HG03558 (cell line): ENCODE measurements at regions not wholly inside any gene's neighbourhood (a gene's known extent, or its start where the extent isn't known, plus 50 kb on each side); places are given as distances from the start of the nearest gene placed in this dataset.

Source experiments
- ATAC-seq: cut with Tn5 transposase; IDR thresholded peaks from one replicate; pipeline ENCODE4 v1.9.1; 2021; ENCODE audit warnings: moderate number of reproducible peaks; ENCODE audit not compliant: unreplicated experiment; ENCODE audit errors: extremely low read depth

DNA sequence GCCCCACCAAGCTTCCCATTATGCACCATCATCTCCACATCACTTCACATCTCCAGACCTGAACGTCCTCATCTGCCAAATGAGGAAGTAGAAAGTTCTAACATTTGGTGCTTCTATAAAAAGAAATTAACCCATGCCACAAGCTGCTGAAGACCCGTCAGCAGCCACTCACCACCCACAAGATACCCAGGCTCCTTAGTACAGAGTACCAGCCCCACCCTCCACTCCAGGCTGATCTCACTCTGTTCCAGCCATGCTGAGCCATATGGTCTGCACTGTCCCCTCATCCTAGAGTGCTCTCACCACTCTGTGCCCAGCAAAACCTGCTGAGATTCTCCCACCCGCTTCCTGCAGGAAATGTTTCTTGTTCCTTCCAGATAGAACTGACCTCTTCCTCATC, 240.8 kb upstream of the PPARGC1A start:
- ATAC-seq = no peak

DNA sequence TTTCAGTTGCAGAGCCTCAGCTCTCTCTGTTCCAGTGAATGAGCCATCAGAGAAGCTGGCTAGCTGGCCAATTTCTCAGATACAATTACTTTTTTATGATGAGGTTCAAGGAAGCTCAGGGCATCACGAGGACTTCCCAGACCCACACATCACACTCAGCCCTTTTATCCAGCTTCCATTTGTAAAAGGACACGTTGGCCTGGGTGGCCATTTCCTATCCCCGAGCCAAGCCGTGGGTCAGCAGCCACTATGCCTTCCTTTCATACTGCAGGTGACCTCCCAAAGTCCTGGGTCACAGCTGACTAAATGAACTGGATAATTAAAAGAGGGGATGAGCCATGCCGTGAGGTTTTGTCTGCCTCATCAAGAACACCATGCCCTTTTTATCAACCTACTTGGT, 236.9 kb upstream of the PPARGC1A start:
- no peak for ATAC-seq

DNA sequence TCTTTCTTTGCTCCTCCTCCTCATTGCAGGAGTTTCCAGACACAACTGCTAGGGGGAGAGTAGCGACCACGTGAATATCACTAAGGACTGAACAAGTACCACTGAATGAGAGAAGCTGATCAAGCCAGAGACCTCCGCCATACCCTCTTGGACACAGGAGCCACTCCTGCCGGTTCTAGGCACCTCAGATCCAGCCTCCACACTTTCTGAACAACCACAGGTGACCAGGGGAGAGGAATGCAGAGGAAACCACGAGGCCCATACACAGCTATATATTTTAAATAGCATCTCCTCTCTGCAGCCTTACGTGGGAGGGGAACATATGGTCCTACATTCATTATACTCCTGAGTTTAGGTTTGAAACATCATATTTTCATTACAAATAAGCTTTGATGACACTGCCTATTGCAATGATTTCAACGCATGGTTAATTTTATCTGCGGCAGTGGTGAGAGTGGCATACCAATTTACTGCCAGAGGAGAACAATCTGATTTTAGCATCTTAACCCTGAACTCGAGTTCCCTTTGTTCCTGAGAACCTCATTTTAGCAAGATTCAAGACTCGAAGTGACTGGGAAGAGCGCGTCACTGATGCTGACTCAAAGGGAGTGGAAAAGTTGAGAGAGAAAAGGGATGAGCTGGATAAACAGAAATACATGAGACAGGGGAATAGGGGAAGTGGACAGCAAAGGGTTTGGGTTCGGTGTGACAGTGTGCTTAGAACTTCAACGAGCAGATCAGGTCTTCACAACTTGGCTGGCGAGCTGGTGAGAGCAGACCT, 231.7 kb upstream of the PPARGC1A start:
- no peak for ATAC-seq

DNA sequence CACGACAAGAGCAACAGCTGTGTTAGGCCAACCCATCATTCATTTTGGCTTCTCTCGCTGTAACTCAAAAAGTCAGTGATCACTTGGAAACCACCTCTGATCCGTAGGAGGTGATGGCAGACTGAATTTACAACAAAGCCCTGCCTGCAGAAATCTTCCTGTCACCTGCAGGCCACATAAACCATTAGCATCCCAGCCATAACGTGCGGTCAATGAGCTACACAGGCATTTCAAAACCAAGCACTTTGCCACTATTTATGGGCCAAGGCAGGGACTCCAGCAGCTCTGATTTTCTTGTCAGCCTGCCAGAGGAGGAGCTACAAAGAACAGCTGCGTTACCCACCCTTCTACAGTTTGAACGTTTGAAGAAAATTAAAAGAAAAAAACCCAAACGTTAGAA, 228.1 kb upstream of the PPARGC1A start:
- no peak for ATAC-seq

DNA sequence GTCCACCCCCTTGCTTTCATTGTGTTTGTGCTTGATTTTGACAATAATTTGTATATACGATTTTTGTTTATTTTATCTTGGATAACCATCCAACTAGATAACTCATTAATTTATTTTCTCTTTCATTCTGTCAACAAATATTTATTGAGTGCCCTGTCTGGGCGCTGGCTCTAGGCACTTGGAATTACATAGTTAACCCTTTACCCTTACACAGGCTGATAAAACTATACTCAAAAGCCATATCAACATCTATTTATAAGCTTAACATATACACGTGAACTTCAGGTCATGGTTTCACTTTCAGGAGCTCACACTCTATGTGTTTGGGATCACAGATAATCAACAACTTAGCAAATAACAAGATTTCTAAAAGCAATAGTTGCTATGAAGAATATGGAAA, 226.3 kb upstream of the PPARGC1A start:
- ATAC-seq = no peak

DNA sequence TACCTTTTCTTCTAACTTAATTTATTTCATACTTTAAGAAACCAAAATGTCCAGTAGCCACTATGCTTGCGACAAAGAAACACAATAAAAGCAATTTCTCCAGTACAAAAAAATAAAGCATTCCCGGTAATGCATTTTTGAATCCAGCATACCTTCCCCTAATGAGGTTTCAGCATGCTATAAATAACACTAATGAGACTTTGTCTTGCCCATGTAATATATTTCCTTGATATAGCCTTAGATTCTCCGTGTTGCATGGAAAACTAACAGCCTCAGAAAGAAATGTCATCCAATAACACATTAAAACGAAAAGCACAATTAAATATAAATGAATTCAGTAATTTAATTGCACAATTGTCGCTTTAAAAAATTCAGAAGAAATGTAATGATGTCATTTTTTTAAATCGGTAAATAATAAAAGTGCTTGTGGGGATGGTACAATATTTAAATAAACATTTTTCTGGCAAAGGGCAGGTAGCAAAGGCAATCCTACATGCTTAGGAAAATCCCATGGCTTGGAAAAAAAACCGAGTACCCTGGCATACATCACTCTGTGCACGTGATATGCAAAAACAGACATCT, 225.2 kb upstream of the PPARGC1A start:
- ATAC-seq = no peak

DNA sequence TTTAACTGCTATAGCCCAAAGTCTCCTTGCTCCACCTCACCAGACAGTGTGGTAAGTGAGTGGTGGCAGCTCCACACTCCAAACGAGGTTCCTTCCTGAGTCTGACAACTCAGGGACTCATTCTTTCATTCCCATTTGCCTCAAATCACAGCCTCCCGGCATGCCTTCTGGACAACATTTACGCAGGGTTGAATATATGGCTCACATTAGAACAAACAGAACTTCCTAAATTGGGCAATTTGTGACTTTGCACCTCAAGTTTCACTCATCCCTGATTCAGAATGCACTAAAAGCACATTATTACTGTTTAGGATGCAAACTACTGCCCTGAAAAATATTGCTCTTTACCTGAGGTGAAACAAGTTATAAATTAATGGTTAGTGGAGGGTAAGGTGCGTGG, 224.6 kb upstream of the PPARGC1A start:
- ATAC-seq = no peak

DNA sequence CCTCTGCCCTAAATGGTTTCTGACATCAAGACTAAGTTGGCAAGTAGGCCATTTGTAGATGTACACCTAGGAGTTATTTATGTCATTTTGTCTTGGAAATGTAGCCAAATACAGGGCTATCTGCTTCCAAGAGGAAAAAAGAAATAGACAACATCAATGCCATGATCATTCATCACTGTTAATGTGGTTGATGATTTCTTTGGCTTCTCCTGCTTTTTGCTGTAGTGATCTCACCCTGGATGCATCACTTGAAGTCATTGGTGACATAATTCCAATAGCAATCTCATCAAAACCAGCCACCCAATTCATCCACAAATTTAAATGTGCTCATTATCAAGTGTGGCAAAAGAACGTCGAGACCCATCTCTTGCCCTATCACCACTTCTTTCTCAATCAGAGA, 222.6 kb upstream of the PPARGC1A start:
- no peak for ATAC-seq

DNA sequence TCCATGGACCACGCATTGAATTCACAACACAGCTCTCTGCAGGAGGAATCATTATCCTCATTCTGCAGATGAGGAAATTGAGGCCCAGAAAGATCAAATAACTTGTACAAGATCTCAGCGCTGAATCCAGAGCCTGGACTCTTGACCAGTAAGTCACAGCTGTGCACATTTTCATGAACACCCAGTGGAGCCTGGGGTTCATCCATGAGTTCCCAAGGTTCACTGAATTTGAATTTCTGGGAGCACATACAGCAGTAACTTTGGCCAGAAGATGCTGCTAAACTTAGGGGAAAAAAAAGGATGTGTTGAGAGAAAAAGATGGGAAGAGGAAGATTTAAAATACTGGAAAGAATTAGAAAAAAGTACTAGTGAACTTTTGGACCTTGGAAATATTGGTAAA, 218.7 kb upstream of the PPARGC1A start:
- ATAC-seq = no peak

DNA sequence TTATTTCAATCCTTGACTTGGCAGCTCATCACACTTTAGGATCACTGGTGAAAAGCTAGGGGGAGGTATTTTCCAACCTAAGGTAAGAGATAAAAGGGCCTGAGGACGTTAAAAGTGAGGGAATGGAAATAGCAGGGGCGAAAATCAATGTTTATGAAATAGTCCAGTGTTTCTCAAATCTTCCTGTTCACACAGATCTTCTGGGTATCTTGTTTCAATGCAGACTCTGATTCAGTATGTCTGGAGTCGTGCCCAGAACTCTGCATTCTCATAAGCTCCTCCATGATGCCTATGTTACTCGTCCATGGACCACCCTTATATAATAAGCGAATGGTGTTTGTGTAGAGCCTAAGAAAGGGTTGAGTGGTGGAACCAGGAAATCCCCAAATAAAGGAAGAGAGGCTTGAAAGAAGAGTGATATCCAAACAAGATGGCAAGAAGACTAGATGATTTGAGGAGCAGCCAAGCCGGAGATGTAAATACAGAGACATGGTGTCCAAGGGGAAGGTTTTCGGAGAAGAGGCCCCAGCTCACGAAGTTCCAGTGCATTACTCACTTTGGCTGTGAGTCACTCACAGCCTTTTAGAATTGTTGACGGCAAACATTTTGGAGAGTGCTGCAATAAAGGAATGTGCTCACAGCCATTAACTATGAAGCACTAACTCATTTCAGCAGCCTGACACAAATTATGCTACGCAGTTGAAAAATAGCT, 215.6 kb upstream of the PPARGC1A start:
- ATAC-seq = no peak

DNA sequence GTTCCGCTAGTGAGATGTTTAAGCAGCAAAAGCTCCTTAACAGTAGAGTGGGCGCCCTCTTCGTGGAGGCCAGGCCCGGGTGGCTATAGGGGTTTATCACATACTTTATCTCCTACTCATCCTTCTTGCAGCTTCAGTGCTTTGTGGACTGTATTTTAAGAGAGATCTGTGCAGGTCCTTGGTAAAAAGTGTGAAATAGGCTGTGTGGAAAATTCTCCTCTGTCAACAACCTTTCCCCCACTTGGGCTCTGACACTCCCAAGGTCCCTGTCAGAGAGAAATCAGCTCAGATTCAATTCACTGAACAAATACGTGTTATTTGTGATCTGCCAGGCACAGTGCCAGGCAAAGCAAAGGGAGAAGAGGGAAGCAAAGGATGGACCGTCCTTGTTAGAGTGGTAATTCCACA, 214.3 kb upstream of the PPARGC1A start:
- no peak for ATAC-seq

DNA sequence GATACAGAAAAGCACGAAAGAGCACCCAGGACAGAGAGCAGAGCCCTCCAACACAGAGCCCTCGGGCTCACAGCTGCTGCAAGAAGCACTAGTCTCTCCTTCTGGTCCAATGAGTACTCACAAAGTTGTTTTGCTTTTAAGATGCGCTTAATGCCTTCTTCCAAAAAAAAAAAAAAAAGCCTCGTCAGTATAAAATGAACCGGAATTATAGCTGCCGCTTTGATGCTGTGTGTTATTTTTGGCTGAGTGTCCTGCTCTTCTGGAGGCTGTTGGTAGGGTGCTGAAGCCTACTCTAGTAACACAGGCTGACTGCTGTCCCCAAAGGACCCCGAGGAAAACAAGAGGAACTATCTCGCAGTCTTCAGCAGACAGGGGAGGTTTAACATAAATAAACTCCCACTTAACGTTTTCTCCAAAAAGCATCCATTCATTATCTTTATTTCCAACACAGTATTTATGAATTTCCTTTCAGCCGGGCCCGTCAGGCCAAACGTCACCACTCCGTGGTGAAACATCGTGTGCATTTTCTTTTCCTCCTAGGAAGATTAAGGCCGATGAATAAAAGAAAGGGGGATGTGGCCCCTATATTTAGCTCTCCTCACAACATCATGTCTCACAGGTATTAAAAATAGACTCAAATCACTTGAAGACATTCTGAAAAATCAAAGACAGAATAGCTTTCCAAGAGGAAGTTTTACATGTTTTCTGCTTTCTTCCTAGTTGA, 213.7 kb upstream of the PPARGC1A start:
- ATAC-seq = no peak

DNA sequence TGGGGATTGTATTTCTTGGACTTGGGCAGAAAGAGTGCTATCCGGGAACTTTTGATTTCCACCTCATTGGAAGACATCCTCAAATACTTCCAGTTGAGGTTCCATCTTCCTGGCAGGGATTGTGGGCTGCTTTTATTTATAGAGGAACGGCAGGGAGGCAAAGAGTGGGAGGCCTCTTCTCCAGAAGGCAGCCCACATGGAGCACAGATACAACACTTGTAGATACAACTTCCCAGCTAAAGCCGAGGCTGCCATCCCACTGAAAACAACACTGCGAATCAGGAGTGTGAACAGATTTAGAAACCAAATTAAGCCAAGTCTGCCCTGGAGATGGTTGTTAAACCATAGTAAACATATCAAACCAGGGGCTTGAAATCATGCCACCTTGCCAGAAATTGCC, 212.8 kb upstream of the PPARGC1A start:
- no peak for ATAC-seq

DNA sequence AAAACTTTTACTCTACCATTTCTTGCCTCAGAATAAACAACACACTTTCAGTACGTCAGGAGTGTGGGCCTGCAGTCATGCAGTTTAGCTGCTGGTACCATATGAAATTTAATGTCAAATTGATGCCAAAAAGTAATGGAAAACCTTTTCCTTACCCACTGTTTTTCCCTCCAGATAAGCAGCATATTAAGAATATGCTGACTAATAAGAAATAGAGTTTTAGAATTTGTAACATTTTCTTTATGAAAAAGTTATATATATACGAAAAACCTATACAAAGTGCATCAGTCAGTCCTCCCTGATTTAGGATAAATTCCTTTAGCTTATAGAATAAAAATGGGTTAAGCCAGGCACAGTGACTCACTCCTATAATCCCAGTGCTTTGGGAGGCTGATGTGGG, 206.8 kb upstream of the PPARGC1A start:
- no peak for ATAC-seq

DNA sequence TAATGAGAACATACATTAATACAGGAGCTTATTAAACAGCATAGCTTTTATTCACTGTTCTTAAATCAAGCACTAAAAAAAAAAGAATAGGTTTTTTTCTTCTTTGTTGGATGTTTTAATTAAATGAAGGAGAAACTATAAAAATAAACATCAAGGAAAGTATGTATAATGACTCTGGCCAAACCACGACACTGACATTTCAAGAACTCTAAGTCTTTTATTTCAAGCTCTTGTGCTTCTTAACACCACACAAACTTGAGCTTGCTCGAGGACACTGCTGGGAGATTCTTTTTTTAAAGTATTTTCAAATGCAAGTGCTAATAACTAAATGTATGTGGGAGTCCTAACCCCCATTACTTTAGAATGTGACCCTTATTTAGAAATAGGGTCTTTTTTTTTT, 204.9 kb upstream of the PPARGC1A start:
- no peak for ATAC-seq

DNA sequence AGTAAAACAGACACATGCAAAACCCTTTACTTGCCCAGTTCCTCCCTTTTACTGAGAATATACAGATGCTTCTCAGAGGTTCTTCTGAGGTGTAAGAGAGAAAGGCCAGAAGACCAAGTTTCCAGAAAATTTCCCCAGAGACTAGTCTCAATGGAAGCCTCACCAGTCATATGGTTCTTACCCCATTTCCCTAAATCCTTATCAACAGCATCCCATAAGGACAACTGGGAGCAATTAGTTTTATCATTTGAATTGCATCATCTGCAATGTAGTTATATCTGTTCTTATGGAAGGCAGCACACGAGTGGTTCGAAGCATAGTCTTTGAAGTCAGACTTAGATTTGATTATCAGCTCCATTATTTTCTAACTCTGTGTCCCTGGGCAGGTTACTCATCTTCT, 203.6 kb upstream of the PPARGC1A start:
- ATAC-seq = no peak

DNA sequence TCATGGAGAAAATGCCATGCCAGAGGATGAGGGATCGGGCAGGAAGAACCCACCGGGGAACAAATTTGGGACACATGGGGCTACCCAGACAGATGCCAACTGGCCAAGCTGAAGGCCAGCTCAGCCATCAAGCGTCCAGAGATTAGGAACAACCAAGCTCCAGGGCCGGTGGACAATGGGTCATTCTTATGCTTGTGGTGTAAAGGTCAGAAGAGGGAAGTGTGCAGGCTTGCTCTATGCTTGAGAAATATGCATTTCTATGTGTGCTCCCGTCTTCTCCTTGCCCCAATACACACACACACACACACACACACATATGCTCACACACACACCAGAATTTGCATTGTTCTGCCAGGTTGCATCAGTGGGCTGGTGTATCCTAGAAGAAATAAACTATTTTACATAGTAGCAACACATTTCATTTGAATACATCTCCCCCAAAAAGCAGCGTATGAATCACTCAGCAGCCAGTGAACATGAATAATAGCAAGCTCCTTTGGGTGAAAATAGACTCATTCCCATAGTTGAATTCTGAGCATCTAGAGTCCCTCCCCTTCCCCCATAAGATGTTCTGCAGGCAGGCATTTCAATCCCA, 201.9 kb upstream of the PPARGC1A start:
- no peak for ATAC-seq

DNA sequence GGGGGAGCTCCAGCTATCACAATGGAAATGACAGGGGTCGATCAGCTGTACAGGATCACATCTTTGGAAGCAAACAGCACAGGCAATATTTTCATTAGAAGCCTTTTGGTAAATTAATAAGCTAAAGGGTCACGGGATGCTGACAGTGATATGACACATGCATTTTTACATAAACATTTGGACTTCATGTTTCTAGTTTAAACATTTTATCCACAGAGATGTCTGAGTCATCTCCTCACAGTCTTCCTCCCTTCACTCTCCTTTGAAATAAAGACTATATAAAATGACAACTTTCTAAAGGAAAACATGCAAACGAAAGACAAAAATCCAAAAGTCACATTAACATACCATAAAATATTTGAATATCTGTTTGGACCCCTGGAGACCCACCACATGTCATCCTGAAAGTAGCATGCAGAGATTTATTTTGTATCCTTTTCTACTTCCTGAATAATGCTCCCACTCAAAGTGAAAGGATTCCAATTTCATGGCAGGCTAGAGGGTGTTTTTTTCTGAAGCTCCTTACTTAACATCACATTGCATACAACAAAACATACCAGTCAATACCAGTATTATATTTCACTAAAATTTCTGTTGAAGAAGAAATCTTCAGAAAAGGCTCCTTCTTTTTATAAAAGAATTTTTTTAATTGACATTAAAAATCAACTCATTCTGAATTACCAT, 200.1 kb upstream of the PPARGC1A start:
- ATAC-seq = no peak

DNA sequence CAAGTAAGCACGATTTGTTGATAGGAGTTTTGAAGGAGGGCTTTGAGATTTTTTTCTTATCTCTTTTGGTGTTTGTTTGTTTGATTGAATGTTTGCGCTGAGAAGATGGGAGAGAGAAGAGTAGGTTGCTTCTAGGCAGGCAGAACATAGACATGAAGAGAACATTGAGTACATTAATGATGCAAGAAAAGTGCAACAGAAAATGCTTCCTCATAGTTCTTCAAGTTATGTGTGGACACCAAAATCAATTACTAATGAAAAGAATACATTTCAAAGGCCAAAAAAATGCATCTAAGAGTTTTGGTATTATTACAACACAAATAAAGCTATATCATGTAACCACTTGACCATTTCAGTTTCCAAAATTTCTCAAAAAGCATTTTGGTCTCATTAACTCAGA, 191.0 kb upstream of the PPARGC1A start:
- no peak for ATAC-seq

DNA sequence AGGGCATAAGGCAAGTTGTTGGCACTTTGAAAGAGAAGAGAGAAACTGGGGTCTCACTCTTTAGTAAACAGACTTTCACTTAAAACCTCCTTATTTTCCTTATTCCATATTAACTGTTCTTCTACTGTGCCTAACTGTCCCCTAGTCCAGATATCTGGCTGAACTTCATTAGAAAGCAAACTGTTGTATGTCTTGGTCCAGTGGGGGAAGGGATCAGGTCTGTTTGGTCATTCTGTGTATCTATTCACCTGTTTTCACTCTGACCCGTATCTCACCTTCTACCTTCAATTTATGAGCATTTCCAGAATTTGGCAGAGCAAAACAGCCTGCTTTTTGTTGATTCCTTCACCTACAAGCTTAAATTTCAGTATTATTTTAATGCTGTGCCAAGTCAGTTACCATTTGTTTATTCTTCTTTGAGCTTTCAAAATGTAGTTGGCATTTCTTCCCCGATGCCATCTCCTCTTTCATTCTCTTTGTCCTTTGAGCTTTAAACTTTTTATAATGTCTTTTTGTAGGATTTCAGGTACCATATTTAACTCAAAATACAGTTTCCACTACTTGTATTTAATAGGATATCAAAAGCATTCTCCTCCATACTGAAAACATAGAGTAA, 188.6 kb upstream of the PPARGC1A start:
- no peak for ATAC-seq
